A673 (cell line): ENCODE measurements at regions not wholly inside any gene's neighbourhood (a gene's known extent, or its start where the extent isn't known, plus 50 kb on each side); places are given as distances from the start of the nearest gene placed in this dataset.

Experiments used
- BruUV-seq: library from RNA; stranded (reverse); fragments of 400-500 nt; replicated peaks from 2 replicates; lab custom pipeline; 2021; lab: Mats Ljungman, UMichigan
- CTCF ChIA-PET: fragments of 300-600 bp; sonication (Branson Sonifier 250); formaldehyde crosslinking; loops from one replicate; lab custom pipeline; 2022; ENCODE audit warnings: antibody characterized with exemption; lab: Charles Lee
- POLR2A ChIA-PET: fragments of 300-600 bp; sonication (Branson Sonifier 250); formaldehyde crosslinking; loops from one replicate; lab custom pipeline; 2022; ENCODE audit warnings: antibody characterized with exemption; ENCODE audit not compliant: low non-redundant PET; lab: Charles Lee
- DNase-seq: peaks from one replicate; pipeline ENCODE4 v3.0.0-alpha.2; 2015; ENCODE audit warnings: low spot score
- H3K27ac ChIP-seq: fragments of 200-600 bp; sonication (generic); 2 replicates; pipeline ENCODE4 v1.5.1; 2016; ENCODE audit warnings: mixed run types, low read depth, mild to moderate bottlenecking, mixed read lengths, antibody characterized with exemption, low read length; ENCODE audit not compliant: poor library complexity, severe bottlenecking
- H3K27me3 ChIP-seq: fragments of 200-600 bp; sonication (generic); replicated peaks from 2 replicates; pipeline ENCODE4 v1.6.1; 2017; ENCODE audit warnings: mixed run types, low read depth, mild to moderate bottlenecking, mixed read lengths, antibody characterized with exemption, low read length; ENCODE audit not compliant: insufficient read depth, poor library complexity
- H3K36me3 ChIP-seq: fragments of 200-600 bp; sonication (generic); 2 replicates; pipeline ENCODE4 v1.6.1; 2016; ENCODE audit warnings: mixed run types, mild to moderate bottlenecking, mixed read lengths, antibody characterized with exemption, low read length; ENCODE audit not compliant: insufficient read depth, poor library complexity, severe bottlenecking
- H3K4me1 ChIP-seq: fragments of 200-600 bp; sonication (generic); 2 replicates; pipeline ENCODE4 v1.6.1; 2017; ENCODE audit warnings: mixed run types, mild to moderate bottlenecking, mixed read lengths, antibody characterized with exemption, low read length; ENCODE audit not compliant: insufficient read depth, poor library complexity, severe bottlenecking
- H3K4me3 ChIP-seq: fragments of 200-600 bp; sonication (generic); 2 replicates; pipeline ENCODE4 v1.5.1; 2016; ENCODE audit warnings: low read depth, mixed run types, mild to moderate bottlenecking, mixed read lengths, low read length; ENCODE audit not compliant: poor library complexity, severe bottlenecking
- H3K9me3 ChIP-seq: fragments of 200-600 bp; sonication (generic); 2 replicates; pipeline ENCODE4 v1.6.1; 2016; ENCODE audit warnings: mixed run types, low read depth, mild to moderate bottlenecking, mixed read lengths, antibody characterized with exemption, low read length; ENCODE audit not compliant: poor library complexity, severe bottlenecking
- EZH2 ChIP-seq: fragments of 200-600 bp; sonication (generic); IDR thresholded peaks from 2 replicates; pipeline ENCODE4 v1.6.1; 2017; ENCODE audit warnings: borderline replicate concordance, low read depth, mild to moderate bottlenecking, mixed read lengths, antibody characterized with exemption, low read length; ENCODE audit not compliant: poor library complexity, severe bottlenecking
- intact Hi-C: fragments of 100-400 bp; cut with micrococcal nuclease; formaldehyde crosslinking; loops from one replicate; pipeline ENCODE4 v1.10.0; 2022; ENCODE audit not compliant: unreplicated experiment
- TF ChIP-seq, protein P1 (sequence below): fragments of 300-800, 200-600 bp; sonication (generic); conservative IDR thresholded peaks from 2 replicates; pipeline ENCODE4 v1.5.1; 2017; ENCODE audit warnings: low read depth, mild to moderate bottlenecking, antibody characterized with exemption, low read length, moderate library complexity, mixed read lengths

DNA sequence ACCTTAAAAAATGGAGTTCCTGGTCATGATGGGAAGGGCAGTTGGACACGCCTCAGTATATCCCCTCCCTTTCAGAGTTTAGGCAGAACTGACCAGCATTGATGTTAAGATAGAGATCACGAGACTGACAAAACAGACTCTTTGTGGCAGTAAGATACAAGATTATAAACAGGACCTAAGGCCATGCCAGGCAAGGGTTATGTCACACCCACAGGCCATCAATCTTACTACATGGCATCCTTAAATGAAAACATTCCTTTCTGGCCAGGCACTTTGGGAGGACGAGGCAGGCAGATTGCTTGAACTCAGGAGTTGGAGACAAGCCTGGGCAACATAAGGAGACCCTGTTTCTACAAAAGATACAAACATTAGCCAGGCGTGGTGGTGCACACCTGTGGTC lies 129.3 kb upstream of the MLN start:
- no peaks in the 10 kb centered on the region for H3K27me3 ChIP-seq
- peaks cover 8% of the 10 kb centered on the region for H3K4me1 ChIP-seq
- no TSS peak for BruUV-seq
- DNase-seq, result no peak
- no peaks in the 10 kb centered on the region for H3K36me3 ChIP-seq
- intact Hi-C loops, result no loop called here
- TF ChIP-seq, protein P1, sequence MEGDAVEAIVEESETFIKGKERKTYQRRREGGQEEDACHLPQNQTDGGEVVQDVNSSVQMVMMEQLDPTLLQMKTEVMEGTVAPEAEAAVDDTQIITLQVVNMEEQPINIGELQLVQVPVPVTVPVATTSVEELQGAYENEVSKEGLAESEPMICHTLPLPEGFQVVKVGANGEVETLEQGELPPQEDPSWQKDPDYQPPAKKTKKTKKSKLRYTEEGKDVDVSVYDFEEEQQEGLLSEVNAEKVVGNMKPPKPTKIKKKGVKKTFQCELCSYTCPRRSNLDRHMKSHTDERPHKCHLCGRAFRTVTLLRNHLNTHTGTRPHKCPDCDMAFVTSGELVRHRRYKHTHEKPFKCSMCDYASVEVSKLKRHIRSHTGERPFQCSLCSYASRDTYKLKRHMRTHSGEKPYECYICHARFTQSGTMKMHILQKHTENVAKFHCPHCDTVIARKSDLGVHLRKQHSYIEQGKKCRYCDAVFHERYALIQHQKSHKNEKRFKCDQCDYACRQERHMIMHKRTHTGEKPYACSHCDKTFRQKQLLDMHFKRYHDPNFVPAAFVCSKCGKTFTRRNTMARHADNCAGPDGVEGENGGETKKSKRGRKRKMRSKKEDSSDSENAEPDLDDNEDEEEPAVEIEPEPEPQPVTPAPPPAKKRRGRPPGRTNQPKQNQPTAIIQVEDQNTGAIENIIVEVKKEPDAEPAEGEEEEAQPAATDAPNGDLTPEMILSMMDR, result no peak
- ChIA-PET CTCF (no interaction called here), POLR2A (no interaction called here)
- H3K4me3 ChIP-seq, result no peak overlapping the region
- no peaks in the 10 kb centered on the region for H3K9me3 ChIP-seq
- H3K27ac ChIP-seq, result no peak overlapping the region

DNA sequence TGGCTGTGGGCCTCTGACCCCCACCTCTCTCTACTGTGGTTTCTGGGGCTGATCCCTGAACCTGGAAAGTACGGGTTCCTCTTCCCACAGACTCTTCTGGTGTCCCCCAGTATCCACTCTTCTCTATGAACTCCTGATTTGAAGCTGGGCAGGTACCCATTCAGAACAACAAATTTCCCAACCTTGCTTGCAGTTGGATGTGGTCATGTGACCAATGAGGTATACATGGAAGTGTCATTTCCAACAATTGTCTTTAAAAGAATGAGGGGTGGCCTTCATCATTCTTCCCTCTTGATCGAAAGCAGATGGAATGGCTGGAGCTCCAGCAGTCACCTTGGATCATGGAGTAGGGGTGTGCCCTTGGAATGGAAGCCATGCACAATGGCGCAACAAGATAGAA lies 128.0 kb upstream of the MLN start:
- ChIA-PET POLR2A (no interaction called here), CTCF (no interaction called here)
- H3K4me1 ChIP-seq, result peaks cover 8% of the 10 kb centered on the region
- intact Hi-C loops, result no loop called here
- no TSS peak for BruUV-seq
- H3K27me3 ChIP-seq, result no peaks in the 10 kb centered on the region
- H3K4me3 ChIP-seq, result no peak overlapping the region
- H3K36me3 ChIP-seq, result no peaks in the 10 kb centered on the region
- no peaks in the 10 kb centered on the region for H3K9me3 ChIP-seq
- TF ChIP-seq, protein P1, result no peak
- no peak for TF ChIP-seq EZH2
- no peak overlapping the region for H3K27ac ChIP-seq
- no peak for DNase-seq

DNA sequence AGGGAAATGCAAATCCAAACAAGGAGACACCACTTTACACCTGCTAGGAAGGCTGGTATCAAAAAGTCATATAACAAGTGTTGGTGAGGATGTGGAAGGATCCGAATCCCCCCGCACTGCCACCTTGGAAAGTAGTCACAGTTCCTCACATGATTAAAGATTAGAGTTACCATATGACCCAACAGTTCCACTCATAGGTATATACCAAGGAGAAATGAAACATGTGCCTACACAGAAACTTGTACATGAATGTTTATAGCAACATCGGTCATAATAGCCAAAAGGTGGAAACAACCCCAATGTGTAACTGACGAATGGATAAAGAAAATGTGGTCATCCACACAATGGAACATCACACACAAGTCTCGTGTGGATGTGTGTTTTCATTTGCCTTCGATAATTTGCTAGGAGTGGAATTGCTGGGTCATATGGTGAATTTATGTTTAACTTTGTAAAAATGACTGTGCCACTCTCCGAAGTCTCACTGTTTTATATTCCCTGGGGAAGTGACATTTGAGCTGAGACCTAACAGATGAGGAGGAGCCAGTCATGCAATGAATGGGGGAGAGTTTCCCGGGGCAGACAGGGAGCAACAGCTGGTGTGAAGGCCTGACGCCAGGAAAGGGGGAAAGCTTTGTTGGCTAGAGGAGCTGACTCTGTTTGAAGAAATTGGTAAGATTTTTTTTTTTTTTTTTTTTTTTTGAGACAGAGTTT lies 125.9 kb upstream of the MLN start:
- no peak overlapping the region for H3K4me3 ChIP-seq
- no peaks in the 10 kb centered on the region for H3K27me3 ChIP-seq
- H3K9me3 ChIP-seq, result no peaks in the 10 kb centered on the region
- intact Hi-C loops, result no loop called here
- no peak overlapping the region for H3K27ac ChIP-seq
- ChIA-PET POLR2A (interaction anchor here (0.6 kb wide), 1 partner anchor 25 kb away, joined by 3 read pairs; no protein-coding TSS in a partner anchor), CTCF (interaction anchor here (0.6 kb wide), 1 partner anchor 528 kb away, joined by 3 read pairs; no protein-coding TSS in a partner anchor)
- DNase-seq, result peak; percentile 81
- peaks cover 6% of the 10 kb centered on the region for H3K4me1 ChIP-seq
- no peaks in the 10 kb centered on the region for H3K36me3 ChIP-seq
- no peak for TF ChIP-seq EZH2
- no TSS peak for BruUV-seq

DNA sequence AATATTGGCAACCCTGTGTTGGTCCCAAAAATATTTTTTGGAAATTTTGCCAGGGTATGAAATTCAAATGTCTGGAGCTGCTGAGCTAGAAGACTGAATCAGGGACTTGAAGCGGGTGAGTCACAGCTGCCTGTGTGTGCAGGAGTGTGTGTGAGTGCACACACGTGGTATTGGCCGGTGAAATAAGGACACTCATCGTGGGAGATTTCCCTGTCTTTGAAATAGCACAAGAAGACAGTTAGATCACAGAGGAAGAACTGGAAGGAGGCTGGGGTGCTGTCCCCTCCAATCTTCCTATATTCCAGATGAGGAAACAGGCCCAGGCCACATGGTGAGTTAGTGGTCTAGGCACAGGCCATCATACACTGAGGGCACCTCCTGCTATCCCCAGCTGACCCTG lies 123.8 kb upstream of the MLN start:
- intact Hi-C loops, result no loop called here
- TF ChIP-seq EZH2, result no peak
- TF ChIP-seq, protein P1, result no peak
- no peak for DNase-seq
- H3K4me1 ChIP-seq, result peaks cover 6% of the 10 kb centered on the region
- H3K9me3 ChIP-seq, result no peaks in the 10 kb centered on the region
- POLR2A ChIA-PET, result no interaction called here
- no TSS peak for BruUV-seq
- no peak overlapping the region for H3K4me3 ChIP-seq
- no peaks in the 10 kb centered on the region for H3K36me3 ChIP-seq
- H3K27me3 ChIP-seq, result no peaks in the 10 kb centered on the region
- CTCF ChIA-PET, result no interaction called here
- no peak overlapping the region for H3K27ac ChIP-seq
